Daoy (cell line): ENCODE measurements at regions not wholly inside any gene's neighbourhood (a gene's known extent, or its start where the extent isn't known, plus 50 kb on each side); places are given as distances from the start of the nearest gene placed in this dataset.

Experiments used
- DNase-seq: peaks from one replicate; pipeline ENCODE4 v3.0.0-alpha.2; 2015; ENCODE audit warnings: low read depth

DNA sequence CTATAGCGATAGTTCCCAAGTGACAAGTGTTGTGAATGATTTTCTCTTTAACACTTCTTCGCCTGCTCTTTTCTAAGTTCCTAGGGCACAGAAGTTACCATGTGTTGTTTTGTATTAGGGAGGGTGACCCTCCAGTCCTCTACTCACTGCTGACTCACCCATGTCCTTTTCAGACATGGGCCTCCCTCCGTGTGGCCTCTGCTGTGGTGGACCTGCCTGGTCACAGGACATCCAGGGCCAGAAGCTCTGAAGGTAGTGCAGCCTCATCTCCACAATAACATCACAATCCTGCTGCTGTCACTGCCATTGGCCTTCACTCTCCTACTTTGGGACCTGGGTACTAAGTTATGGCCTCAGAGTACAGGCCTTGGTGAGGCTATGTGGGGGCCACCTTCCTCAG, 87.1 kb upstream of the TNFAIP3 start:
- DNase-seq, result no peak

DNA sequence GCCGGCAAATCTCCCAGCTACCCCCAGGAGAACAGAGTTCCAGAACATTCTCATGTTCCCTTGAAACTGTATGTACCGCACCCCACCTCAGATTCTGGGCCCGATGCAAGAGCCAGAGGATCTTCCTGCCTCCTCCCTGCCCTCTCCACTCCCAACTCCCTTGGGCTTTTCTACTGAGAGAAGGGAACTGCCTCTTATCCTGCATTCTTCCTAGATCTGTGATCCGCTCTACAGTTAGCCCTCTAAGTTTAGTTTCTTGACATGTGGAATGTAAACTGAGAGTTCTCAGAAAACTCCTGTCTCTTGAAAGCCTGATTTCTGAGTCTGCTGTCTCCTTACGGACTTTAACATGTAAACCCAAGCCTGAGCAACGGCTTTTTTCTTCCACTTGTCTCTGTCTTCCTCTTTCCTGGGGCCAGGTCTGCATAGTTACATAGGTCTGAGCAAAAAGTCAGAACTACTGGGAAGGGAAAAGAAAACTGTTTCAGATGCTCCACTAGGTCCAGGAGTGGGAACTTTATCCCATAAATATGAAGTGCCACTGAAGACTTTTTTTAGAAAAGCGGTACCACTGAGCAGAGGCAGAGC, 86.5 kb upstream of the TNFAIP3 start:
- no peak for DNase-seq

DNA sequence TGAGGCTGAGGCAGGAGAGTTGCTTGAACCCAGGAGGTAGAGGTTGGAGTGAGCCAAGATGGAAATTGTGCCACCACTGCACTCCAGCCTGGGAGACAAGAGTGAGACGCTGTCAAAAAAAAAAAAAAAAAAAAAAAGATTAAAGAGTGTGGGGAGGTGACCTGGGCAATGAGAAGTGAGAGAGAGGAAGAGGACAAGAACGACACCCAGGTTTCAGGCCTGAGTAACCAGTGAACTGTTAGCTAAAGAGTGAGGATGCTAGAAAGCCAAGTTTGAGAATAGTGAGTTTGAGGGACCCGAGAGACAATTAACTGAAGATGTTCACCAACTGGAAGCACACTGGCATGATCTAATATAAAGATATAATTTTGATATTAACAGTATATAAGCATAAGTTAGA, 85.4 kb upstream of the TNFAIP3 start:
- no peak for DNase-seq

DNA sequence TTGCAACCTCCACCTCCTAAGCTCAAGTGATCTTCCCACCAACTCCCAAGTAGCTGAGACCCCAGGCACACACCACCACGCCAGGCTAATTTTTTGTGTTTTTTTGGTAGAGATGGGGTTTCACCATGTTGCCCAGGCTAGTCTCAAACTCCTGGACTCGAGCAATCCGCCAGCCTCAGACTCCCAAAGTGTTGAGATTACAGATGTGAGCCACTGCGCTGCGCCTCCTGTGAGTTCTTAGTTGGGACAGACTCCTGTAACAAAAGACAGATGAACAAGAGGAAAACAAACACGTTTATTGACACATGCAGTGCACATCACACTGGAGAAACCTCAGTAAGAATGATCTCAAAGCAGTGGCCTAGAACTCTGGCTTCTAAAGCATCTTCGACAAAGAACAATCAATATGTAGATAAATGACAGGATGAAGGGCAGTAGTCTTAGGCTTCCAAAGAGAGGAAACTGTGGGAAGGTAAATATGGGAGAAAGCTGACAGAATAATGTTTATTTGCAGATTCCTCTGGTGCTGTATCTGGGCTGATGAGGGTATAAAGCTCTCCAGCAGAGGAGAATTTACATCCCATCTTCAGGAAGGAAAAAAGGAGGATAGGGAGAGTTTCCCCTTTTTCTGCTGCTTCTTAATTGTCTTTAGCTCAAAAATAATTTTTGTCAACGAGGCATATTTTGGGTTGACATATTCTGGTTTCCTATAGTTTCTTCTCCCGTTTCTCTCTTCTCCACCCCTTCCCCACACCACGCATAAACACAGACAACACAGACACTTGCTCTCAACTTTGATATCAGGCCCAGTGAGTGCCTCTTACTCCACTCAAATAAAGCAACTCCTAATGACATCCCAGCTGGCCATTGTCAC, 84.7 kb upstream of the TNFAIP3 start:
- no peak for DNase-seq

DNA sequence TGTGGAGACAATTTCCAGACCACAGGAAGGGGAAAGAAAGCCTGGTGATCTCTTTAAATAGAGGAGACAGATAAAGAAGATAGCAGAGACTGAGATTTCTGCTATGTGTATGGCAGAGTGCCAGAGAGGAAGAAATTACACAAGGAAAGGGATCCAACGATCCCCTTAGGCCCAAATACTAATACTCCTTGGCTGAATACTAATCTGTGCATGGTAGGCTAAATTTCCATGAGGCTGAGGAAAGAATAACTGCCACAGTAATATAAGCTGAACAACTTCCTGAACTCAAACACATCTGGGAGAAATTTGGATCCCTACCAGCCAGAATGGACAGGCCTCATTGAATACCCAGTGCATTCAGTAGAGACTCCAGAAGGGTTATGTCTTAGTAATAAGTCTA, 83.3 kb upstream of the TNFAIP3 start:
- no peak for DNase-seq

DNA sequence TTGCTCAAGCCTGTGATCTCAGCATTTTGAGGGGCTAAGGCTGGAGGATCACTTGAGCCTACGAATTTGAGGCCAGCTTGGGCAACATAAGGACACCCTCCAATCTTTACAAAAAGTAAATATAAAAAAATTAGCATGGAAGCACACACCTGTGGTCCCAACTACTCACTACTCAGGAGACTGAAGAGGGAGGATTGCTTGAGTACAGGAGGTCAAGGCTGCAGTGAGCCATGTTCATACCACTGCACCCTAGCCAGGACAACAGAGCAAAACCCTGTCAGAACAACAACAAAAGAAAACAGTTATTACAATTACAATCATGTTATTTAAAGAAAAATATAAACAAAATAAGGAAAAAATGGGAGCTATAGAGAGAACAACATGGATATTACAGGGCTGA, 82.5 kb upstream of the TNFAIP3 start:
- no peak for DNase-seq

DNA sequence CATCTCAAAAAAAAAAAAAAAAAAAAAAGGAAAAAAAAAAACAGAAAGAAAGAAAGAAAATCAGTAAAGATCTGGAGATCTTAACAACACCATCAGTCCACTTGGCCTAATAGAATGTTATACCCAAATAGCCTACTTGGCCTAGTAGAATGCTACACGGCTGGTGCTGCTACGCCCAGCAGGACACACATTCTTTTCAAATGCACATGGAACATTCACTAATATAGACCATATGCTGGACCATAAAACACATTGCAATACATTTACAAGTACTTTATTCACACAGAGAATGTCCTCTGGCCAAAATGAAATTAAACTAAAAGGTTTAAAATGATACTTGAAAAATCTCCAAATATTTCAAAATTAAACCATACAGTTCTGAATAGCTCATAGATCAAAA, 80.0 kb upstream of the TNFAIP3 start:
- no peak for DNase-seq

DNA sequence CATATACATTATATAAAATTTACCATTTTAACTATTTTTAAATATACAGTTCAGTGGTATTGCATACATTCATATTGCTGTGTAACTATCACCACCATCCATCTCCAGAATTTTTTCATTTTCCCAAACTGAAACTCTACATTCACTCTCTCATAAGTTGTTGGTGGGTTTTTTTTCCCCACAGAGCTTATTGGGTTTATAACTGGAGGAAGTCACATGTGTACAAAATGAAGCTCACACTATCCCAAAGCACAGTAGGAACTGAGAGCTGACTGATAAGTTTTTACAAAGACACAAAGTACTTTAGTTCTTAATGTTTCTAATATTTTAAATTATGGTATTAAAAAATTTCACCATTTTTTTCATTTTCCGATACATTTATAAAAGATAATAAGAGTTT, 78.8 kb upstream of the TNFAIP3 start:
- DNase-seq, result no peak

DNA sequence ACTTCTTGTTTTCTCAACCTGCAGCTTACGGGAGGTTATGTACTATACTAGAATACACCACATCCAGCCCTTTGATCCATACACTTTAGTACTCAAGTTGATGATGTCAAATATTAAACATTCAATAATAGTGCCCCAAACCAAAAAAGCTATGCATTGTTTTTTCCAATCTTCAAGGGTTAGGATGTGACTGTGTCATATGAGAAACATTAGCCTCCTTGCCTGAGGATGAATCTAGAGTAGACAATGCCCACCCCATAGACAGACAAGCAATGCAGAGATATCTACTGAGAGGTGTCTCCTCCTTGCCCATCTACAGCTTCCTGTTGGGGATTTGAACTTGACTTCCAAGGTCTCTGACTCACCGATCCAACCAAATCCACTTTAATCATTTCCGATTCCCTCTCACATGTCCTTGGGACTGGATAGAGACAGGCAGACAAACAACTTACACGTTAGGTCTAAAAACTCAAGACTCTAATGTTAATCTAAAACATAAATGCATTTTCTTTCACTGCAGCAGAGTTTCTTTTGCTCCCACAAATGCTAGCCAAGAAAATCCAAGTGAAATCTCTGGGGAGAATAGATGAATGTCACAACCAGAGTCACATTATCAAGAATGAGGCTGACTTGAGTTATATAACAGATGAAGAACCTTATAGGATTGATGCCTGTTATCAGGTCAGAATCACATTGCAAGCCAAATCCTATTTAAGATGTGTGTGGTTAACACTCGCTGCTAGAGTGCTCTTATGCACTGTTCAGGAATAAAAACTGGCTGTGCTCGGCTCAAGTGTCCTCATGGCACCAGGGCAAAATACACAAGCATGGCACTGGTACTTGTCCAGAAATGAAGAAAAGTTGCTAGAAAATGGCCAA, 75.5 kb upstream of the TNFAIP3 start:
- DNase-seq, result peak; percentile 29

DNA sequence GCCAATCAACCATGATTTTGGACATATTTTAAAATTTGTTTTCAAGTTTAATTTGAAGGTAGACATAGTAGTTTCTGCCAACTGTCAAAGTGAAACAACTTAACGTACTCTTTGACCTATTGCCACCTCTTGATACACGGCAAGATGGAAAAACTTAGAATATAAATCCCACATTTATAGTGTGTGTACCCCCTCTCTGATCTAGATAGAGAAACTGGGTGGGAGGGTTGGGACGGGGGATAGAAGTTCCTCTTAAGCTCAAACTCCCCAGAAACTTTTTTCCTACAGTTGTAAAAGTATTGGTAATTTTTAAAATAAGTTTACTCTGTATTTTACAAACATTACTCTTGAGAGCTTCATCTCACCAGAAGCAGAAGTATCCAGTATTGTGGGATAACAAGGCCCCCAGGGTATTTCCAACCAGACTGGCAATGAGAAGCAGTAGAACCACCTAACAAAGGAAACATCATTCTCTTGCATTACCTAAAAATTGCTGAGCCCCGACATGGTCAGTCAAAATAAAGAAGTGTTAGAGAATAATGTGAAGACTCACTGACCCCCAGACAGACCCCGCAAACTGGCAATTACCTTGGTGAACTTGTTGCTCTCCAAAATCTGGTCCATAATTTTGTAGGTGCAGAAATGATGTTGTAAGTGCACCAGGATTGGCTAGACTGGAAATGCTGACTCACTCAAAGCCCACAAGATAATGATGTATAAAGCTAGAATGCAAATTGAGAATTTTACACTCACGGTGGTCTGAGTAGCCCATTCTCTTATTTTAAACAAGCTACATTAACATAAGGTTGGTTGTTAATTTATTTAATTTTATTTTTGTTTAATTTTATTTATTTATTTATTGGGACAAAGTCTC, 74.7 kb upstream of the TNFAIP3 start:
- no peak for DNase-seq

DNA sequence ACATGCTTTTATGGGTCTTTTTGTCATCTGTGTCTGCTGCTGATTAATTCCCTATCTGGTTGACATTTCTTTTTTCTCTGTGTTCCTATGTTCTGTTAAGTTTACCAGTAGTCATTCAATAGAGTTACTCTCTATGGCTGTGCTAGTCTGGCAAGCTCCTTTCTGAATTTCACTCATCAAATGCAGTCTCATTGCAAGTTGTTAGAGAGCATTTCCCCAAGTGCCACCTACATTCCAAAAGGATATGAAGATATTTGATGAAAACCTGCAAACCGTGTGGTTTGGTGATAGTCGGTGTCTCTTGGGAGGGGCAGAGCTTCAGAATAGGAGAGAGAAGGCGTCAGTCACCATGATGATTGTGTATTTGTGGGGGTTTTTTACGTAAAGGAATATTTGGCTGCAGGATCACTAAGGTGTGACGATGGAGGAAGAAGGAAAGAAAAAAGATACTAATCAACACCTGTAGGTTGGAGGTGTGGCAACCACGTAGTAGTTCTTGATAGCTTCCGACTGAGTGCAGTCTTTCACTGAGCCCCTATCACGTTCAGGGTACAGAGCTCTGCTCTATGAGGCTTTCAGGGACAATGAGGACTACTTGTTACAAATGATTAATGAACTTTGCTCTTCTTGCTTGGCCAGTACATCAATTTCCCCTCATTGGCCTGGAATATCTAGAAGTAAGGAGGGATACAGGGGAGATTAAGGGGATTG, 73.1 kb upstream of the TNFAIP3 start:
- DNase-seq, result no peak

DNA sequence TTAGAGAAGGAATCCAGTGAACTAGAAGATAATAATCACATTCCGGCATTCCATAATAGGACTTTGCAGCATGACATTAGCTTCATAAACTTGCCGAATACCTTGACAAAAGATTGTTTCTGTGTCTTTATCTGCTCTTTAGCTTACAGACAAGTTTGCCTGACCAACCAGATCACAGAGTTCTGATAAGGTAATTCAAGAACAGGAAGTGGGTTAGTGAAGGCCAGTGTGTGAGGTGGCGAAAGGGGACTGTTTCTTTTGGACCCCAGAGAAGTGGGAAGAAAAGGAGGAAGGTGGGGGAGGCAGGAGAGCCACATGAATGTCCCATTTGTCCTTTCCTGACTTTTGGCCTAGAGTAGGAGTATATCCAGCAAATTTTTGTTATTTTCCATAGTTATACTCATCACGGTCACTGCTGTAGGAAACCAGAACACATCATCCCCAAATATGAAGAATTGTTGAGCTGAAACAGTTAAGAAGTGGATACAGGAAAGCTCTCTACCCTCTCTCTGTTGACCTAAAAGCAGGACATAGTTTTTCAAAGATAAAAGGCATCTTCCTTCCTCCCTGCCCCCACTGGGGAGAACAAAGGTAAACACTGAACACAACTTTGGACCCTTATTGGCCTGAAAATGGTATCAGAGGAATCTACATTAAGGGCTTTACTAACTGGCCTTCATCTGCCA, 72.4 kb upstream of the TNFAIP3 start:
- DNase-seq, result no peak

DNA sequence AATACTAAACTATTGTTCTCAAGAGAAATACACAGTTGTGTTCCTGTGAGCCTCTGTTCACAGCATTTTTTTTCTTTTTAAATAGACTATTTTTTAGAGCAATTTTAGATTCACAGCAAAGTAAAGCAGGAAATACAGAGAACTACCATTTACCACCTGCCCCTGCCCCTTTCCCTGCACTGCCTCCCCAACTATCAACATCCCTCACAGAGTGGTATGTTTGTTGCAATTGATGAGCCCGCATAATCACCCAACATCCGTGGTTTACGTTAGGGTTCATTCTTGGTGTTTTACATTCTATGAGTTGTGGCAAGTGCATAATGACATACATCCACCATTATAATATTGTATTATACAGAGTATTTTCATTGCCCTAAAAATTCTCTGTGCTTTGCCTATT, 71.6 kb upstream of the TNFAIP3 start:
- DNase-seq, result no peak

DNA sequence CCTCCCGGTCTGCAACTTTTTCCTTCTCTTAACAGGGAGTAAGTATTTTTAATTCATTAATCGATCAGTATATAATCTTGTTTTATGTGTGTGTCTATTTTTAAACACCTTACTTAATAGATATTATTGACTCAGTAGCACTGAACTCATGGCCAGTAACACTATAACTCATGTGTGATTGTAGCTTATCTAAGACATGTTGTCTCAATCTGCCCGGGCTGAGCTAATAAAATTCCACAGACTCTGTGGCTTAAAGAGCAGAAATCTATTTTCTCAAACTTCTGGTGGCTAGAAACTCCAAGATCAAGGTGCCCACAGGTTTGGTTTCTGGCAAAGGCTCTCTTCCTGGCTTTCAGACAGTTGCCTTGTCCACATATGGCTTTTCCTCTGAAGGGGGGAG, 68.8 kb upstream of the TNFAIP3 start:
- DNase-seq, result no peak

DNA sequence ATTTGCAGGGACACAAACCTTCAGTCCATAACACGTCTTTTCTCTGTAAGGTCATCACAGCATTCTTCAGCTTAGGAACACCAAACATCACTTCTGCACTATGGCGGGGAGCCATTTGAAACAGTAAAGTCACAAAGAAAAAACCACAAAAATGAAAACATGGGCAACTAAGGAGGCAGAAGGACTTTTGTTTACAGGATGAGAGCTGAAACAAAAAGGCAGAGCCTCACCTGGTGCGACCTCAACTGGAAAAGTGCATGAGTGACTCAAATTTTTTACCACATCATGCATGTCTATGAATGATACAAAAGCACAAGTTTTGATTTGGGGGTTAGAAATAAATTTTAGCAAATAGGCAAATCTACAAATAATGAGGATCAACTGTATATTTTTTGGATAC, 68.2 kb upstream of the TNFAIP3 start:
- no peak for DNase-seq

DNA sequence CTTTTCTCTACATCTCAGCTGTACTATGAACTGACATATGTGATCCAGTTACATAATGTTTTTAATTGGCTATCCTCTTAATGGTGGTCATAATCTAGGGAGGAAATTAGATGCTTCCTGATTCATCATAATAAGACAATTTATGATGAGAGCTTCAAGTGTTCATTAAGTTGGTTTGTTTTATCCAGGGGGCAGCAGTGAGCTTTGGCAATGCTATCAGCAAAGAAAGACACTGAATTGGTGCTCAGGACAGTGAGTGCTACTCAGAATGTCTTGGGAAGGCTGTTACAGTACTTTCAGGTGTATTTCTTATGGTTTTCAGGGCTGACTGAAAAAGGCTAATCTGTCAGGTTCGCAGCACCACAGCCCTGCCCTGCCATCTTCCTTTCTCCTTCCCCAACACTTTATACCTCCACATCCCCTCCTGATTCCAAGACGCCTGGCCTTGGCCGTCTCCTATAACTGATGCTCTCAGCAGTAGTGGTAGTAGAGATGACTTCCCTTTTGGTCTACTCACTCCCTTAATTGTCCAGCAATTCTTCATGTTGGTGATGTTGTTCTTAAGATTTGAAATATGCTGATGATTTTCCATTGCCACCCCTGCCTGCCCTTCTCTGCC, 67.0 kb upstream of the TNFAIP3 start:
- peak; percentile 68 for DNase-seq

DNA sequence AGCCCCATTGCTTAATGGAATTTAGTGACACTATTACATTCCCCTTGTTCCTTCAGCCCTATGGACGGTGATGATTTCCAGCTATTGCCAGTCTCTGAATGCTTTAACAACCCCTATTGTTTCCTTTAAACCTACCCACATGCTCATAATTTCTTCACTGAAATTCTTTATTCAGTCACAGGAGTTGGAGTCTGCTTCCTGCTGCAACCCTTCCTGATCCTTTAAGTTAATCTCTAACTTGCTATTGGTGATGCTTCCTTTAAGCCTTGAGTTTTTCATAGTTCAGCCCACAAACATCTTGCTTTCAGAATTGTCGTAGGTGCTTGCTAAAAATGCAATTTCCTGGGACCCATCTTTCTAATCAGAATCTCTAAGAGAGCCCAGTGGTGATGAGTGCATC, 66.3 kb upstream of the TNFAIP3 start:
- no peak for DNase-seq

DNA sequence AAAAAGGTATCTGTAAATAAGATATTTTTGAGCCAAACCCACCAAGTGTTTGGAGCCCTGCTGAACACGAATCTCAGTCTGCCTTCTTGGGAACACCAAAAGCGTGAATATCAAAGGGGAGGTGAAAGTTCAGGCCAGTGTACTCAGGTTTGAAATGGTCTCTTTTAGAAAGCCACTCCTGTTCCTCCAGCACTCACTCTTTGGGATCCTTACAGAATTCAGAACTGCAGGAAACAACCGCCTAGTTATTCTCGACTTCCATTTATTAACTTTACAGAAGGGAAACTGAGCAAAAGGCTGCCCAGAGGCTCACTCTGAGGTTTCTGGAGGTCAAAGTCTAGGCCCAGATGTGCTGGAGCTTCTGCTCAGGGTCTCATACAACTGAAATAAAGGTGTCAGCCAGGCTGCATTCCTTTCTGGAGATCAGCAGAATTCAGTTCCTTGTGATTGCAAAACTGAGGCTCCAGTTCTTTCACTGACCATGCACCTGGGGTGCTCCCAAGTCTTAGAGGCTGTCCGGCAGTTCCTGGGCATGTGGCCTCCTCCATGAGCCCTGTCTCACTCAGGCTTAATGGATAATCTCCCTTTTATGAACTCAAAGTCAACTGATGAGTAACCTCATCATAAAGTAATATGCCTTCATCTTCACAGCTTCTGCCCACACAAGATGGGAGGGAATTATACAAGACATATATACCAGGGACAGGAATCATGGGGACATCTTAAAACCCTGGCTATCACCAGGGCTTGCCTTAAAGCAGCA, 65.5 kb upstream of the TNFAIP3 start:
- DNase-seq, result no peak
